ENCODE measurements at regions not wholly inside any gene's neighbourhood (a gene's known extent, or its start where the extent isn't known, plus 50 kb on each side); places are given as distances from the start of the nearest gene placed in this dataset.

GRCh38 chr7:26487780-26488515 is 196.3 kb downstream of the SNX10 start:
- no peak for DNase-seq (ENCODE audit: low read depth)

GRCh38 chr7:26489391-26489790 is 197.7 kb downstream of the SNX10 start:
- no peak for DNase-seq (ENCODE audit: low read depth)

GRCh38 chr7:26489906-26490639 is 198.4 kb downstream of the SNX10 start:
- no peak for DNase-seq (ENCODE audit: low read depth)

GRCh38 chr7:26490640-26491624 is 199.3 kb downstream of the SNX10 start:
- DNase-seq (ENCODE audit: low read depth), result no peak

GRCh38 chr7:26492816-26493215 is 201.2 kb downstream of the SNX10 start:
- no peak for DNase-seq (ENCODE audit: low read depth)

GRCh38 chr7:26493737-26494428 is 202.2 kb downstream of the SNX10 start:
- no peak for DNase-seq (ENCODE audit: low read depth)

GRCh38 chr7:26495569-26495968 is 203.9 kb downstream of the SNX10 start:
- DNase-seq (ENCODE audit: low read depth), result no peak

GRCh38 chr7:26497801-26498596 is 206.3 kb downstream of the SNX10 start:
- no peak for DNase-seq (ENCODE audit: low read depth)

- no peak for DNase-seq (ENCODE audit: low read depth)
Observed at GRCh38 chr7:26499315-26499897, 207.7 kb downstream of the SNX10 start.

- DNase-seq (ENCODE audit: low read depth), result no peak
Observed at GRCh38 chr7:26500749-26501352, 209.2 kb downstream of the SNX10 start.

GRCh38 chr7:26504411-26505120 is 212.9 kb downstream of the SNX10 start:
- DNase-seq (ENCODE audit: low read depth), result no peak

GRCh38 chr7:26506196-26506595 is 214.5 kb downstream of the SNX10 start:
- DNase-seq (ENCODE audit: low read depth), result no peak

- no peak for DNase-seq (ENCODE audit: low read depth)
Observed at GRCh38 chr7:26507108-26507987, 215.7 kb downstream of the SNX10 start.

GRCh38 chr7:26508481-26508880 is 216.8 kb downstream of the SNX10 start:
- DNase-seq (ENCODE audit: low read depth), result no peak

- DNase-seq (ENCODE audit: low read depth), result no peak
Observed at GRCh38 chr7:26508917-26509316, 217.3 kb downstream of the SNX10 start.

- DNase-seq (ENCODE audit: low read depth), result no peak
Observed at GRCh38 chr7:26510231-26510957, 218.7 kb downstream of the SNX10 start.

GRCh38 chr7:26511866-26512265 is 220.2 kb downstream of the SNX10 start:
- no peak for DNase-seq (ENCODE audit: low read depth)
